HepG2 (cell line): ENCODE measurements at regions not wholly inside any gene's neighbourhood (a gene's known extent, or its start where the extent isn't known, plus 50 kb on each side); places are given as distances from the start of the nearest gene placed in this dataset.
A peak's percentile ranks its signal among the peaks of the same experiment; 100 is the strongest.

ENCODE experiments used
- ATAC-seq: fragments of 200-7000 bp; cut with Tn5 transposase; 3 replicates; pipeline ENCODE4 v1.9.1; 2020; ENCODE audit warnings: mild to moderate bottlenecking, moderate library complexity
- BruUV-seq: library from RNA; stranded (reverse); fragments of 400-500 nt; replicated peaks from 2 replicates; lab custom pipeline; 2021; lab: Mats Ljungman, UMichigan
- CTCF ChIA-PET: fragments of 300-600 bp; formaldehyde crosslinking; extraction: SDS; loops from one replicate; lab custom pipeline; 2021; ENCODE audit warnings: low total read pairs, inconsistent platforms, low intra/inter-chr PET ratio; lab: Yijun Ruan, JAX
- POLR2A ChIA-PET: fragments of 350-600 bp; sonication (Branson Sonifier 250); formaldehyde crosslinking; loops from one replicate; lab custom pipeline; 2020; ENCODE audit warnings: antibody characterized with exemption, inconsistent platforms; lab: Yijun Ruan, JAX
- DNase-seq: peaks from one replicate; pipeline ENCODE4 v3.0.0-alpha.2; 2015; ENCODE audit warnings: low spot score
- FAIRE-seq: peaks from 3 replicates; lab custom pipeline; 2011; peaks lifted over from hg19 to GRCh38; lab: Jason Lieb, UNC
- H2AFZ ChIP-seq: one replicate; pipeline ENCODE4 v1.6.1; 2011; ENCODE audit warnings: low read length, inconsistent platforms
- H3K27ac ChIP-seq: fragments of 300-600 bp; 3 replicates; pipeline ENCODE4 v1.8.0; 2011; ENCODE audit warnings: mixed run types, mild to moderate bottlenecking, mixed read lengths, low read length, inconsistent platforms; ENCODE audit not compliant: insufficient read depth; ENCODE audit errors: extremely low read length
- H3K27me3 ChIP-seq, 2 experiments: fragments of 200-600 bp in 1 of 2; 2 replicates in 1 of 2; 3 replicates in 1 of 2; pipeline versions ENCODE4 v1.6.0 to v1.8.0; 2011; ENCODE audit warnings: low read length in 2 of 2, mild to moderate bottlenecking in 2 of 2, moderate library complexity in 2 of 2, inconsistent platforms in 1 of 2; ENCODE audit not compliant: insufficient read depth in 2 of 2, control insufficient read depth in 1 of 2
- H3K36me3 ChIP-seq, 2 experiments: fragments of 200-600 bp in 1 of 2; replicated peaks in 1 of 2; 2 replicates in 1 of 2; 3 replicates in 1 of 2; pipeline versions ENCODE4 v1.5.1 to v1.8.0; 2011; ENCODE audit warnings: low read length in 2 of 2, inconsistent platforms in 1 of 2; ENCODE audit not compliant: insufficient read depth in 2 of 2, control insufficient read depth in 1 of 2
- H3K4me1 ChIP-seq: 2 replicates; pipeline ENCODE4 v1.5.1; 2012; ENCODE audit warnings: low read length, inconsistent platforms; ENCODE audit not compliant: insufficient read depth
- H3K4me2 ChIP-seq: 2 replicates; pipeline ENCODE4 v1.6.0; 2011; ENCODE audit warnings: low read depth, low read length, inconsistent platforms
- H3K4me3 ChIP-seq, 3 experiments: fragments of 200-600 bp in 1 of 3; sonication (generic), shearing (Covaris generic) in 1 of 3; replicated peaks in 1 of 3; 2 replicates each; pipeline ENCODE4 v1.5.1; 2011 to 2016; ENCODE audit warnings: low read length in 3 of 3, inconsistent platforms in 2 of 3, low read depth in 2 of 3, mild to moderate bottlenecking in 2 of 3, control low read depth in 1 of 3, mixed read lengths in 1 of 3; ENCODE audit not compliant: insufficient read depth in 1 of 3
- H3K79me2 ChIP-seq: one replicate; pipeline ENCODE4 v1.6.1; 2011; ENCODE audit warnings: low read length, inconsistent platforms; ENCODE audit not compliant: insufficient read depth
- H3K9ac ChIP-seq: 2 replicates; pipeline ENCODE4 v1.6.0; 2011; ENCODE audit warnings: mild to moderate bottlenecking, low read depth, low read length, inconsistent platforms; ENCODE audit not compliant: insufficient read depth
- H3K9me3 ChIP-seq: 2 replicates; pipeline ENCODE4 v1.5.1; 2012; ENCODE audit warnings: mild to moderate bottlenecking, low read length
- H4K20me1 ChIP-seq: 2 replicates; pipeline ENCODE4 v1.6.0; 2011; ENCODE audit warnings: inconsistent platforms, mild to moderate bottlenecking, low read length, moderate library complexity; ENCODE audit not compliant: insufficient read depth
- KMT2B ChIP-seq: IDR thresholded peaks from 2 replicates; pipeline ENCODE4 v1.6.1; 2016; ENCODE audit warnings: missing genetic modification reagents, missing compliant biosample characterization
- RBM22 ChIP-seq: fragments of 200-400 bp; formaldehyde crosslinking; optimal IDR thresholded peaks from 2 replicates; pipeline ENCODE3; 2017; ENCODE audit warnings: mild to moderate bottlenecking, low read length, moderate library complexity
- THAP11 ChIP-seq: IDR thresholded peaks from 2 replicates; pipeline ENCODE4 v1.6.1; 2016; ENCODE audit warnings: missing biosample characterization, missing genetic modification reagents
- ZMYM4 ChIP-seq: sonication (generic); formaldehyde crosslinking; IDR thresholded peaks from 2 replicates; pipeline ENCODE4 v1.8.1; 2023; ENCODE audit warnings: mild to moderate bottlenecking, missing genetic modification reagents
- ZNF10 ChIP-seq: sonication (generic); formaldehyde crosslinking; IDR thresholded peaks from 2 replicates; pipeline ENCODE4 v1.4.0; 2020; ENCODE audit warnings: mild to moderate bottlenecking, low read depth, missing genetic modification reagents, borderline replicate concordance
- ZNF678 ChIP-seq: sonication (generic); formaldehyde crosslinking; IDR thresholded peaks from 2 replicates; pipeline ENCODE4 v1.4.0; 2020; ENCODE audit warnings: mild to moderate bottlenecking, missing genetic modification reagents
- WGBS: methylation state at CpG from one replicate; pipeline ENCODE4 v1.1.6; 2017; ENCODE audit warnings: low lambda C conversion rate; 5-methylcytosine and 5-hydroxymethylcytosine counted together
- in situ Hi-C: cut with HindIII; loops from 2 replicates; pipeline ENCODE4 v1.10.0; 2017; ENCODE audit warnings: low pct_unique_long_range_greater_than_20kb; ENCODE audit not compliant: extremely low pct_ligation_motif_present
- intact Hi-C: fragments of 100-400 bp; cut with micrococcal nuclease; formaldehyde crosslinking; loops from one replicate; pipeline ENCODE4 v1.10.0; 2022; ENCODE audit not compliant: unreplicated experiment
- TF ChIP-seq, protein P1 (sequence below): sonication (generic); IDR thresholded peaks from 2 replicates; pipeline ENCODE4 v1.6.1; 2016; ENCODE audit warnings: low read depth, borderline replicate concordance
- TF ChIP-seq, protein P2 (sequence below): IDR thresholded peaks from 2 replicates; pipeline ENCODE4 v1.4.0; 2020; ENCODE audit warnings: mild to moderate bottlenecking, missing genetic modification reagents

DNA sequence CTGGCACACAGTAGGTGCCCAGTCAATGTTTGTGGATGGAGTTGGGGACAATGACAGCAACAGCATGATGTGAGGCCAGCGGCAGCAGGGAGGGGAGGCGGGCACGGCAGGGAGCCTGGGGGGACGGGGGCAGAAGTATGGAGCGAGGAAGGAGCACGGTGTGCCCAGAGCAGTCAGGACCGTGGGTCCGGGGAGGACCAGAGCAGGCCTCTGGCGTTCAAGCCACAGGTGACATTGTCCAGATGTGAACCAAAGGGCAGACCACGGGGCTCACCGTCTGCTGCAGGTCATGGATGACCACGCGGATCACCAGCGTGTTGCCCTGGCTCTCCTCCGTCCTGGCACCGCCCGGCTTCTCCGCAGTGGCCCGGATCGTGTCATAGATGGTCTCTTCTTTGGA, 105.5 kb downstream of the SHANK2 start:
- Histone ChIP-seq H4K20me1 (no peaks in the 10 kb centered on the region; the same call in 1 of the 2 replicates), H3K4me1 (peaks cover 10% of the 10 kb centered on the region), H3K4me2 (no peak overlapping the region), H3K27me3 (no peaks in the 10 kb centered on the region), H3K79me2 (peaks cover 7% of the 10 kb centered on the region), H3K4me3 (no peak overlapping the region), H3K9ac (no peak overlapping the region), H2AFZ (no peak overlapping the region), H3K9me3 (no peaks in the 10 kb centered on the region), H3K36me3 (peaks cover 16 to 53% of the 10 kb centered on the region in 2 experiments; a peak in 4 of 5 replicates), H3K27ac (no peak overlapping the region)
- FAIRE-seq (no peak), ATAC-seq (no peak), DNase-seq (no peak)
- 99% methylated on average over 20 of the region's 20 CpGs for WGBS
- CTCF ChIA-PET, result no interaction called here
- TF ChIP-seq THAP11 (CRISPR knock-in tag) (no peak), RBM22 (peak; percentile 35)
- no TSS peak for BruUV-seq
- in situ Hi-C loops, result no loop called here
- POLR2A ChIA-PET, result no interaction called here
- intact Hi-C loops, result no loop called here

DNA sequence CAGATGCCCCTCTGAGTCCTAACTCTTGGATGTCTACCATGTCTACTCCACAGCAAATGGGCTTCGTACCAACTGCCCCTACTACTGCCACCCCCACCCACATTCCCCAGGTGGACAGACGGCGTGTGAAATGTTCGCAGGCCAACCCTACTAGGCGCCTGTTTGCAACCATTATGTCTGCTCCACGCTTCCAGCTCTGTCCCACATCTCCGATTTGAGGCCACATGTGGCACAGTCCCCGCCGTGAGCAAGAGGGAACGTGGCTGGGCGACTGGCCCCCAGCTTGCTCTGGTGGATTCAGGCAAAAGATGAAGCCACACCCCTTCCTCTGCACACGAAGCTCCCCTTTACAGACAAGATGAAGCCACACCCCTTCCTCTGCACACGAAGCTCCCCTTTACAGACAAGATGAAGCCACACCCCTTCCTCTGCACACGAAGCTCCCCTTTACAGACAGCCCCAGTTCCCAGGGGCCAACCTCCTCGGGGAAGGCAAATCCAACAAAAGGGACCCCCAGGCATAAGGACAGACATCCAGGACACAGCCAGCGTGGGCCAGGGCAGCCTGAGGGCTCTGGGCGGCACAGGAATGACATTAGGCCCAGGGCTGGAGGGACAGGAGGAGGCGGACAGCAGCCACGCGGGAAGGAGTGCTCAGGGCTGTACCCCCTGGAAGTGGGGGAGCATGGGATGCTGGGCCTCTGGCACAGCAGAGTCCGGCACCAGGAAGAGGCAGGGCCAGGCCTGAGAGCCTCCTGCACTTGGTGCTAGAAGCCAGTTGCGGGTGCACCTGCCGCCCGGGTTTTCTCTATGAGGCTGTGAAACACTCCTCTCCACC, 106.2 kb downstream of the SHANK2 start:
- Histone ChIP-seq H4K20me1 (no peaks in the 10 kb centered on the region; the same call in 1 of the 2 replicates), H3K9ac (no peak overlapping the region), H3K9me3 (no peaks in the 10 kb centered on the region), H3K27me3 (no peaks in the 10 kb centered on the region), H3K4me3 (no peak overlapping the region), H3K79me2 (peaks cover 4% of the 10 kb centered on the region), H3K36me3 (peaks cover 15 to 53% of the 10 kb centered on the region in 2 experiments; a peak in 4 of 5 replicates), H3K4me2 (no peak overlapping the region), H3K27ac (no peak overlapping the region), H3K4me1 (peaks cover 3% of the 10 kb centered on the region; the same call in 1 of the 2 replicates), H2AFZ (no peak overlapping the region)
- ChIA-PET CTCF (no interaction called here), POLR2A (no interaction called here)
- TF ChIP-seq, protein P1, sequence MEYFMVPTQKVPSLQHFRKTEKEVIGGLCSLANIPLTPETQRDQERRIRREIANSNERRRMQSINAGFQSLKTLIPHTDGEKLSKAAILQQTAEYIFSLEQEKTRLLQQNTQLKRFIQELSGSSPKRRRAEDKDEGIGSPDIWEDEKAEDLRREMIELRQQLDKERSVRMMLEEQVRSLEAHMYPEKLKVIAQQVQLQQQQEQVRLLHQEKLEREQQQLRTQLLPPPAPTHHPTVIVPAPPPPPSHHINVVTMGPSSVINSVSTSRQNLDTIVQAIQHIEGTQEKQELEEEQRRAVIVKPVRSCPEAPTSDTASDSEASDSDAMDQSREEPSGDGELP, result no peak
- TF ChIP-seq ZMYM4 (no peak), ZNF678 (CRISPR knock-in tag) (no peak), ZNF10 (CRISPR knock-in tag) (no peak), KMT2B (CRISPR knock-in tag) (no peak)
- TF ChIP-seq, protein P2, sequence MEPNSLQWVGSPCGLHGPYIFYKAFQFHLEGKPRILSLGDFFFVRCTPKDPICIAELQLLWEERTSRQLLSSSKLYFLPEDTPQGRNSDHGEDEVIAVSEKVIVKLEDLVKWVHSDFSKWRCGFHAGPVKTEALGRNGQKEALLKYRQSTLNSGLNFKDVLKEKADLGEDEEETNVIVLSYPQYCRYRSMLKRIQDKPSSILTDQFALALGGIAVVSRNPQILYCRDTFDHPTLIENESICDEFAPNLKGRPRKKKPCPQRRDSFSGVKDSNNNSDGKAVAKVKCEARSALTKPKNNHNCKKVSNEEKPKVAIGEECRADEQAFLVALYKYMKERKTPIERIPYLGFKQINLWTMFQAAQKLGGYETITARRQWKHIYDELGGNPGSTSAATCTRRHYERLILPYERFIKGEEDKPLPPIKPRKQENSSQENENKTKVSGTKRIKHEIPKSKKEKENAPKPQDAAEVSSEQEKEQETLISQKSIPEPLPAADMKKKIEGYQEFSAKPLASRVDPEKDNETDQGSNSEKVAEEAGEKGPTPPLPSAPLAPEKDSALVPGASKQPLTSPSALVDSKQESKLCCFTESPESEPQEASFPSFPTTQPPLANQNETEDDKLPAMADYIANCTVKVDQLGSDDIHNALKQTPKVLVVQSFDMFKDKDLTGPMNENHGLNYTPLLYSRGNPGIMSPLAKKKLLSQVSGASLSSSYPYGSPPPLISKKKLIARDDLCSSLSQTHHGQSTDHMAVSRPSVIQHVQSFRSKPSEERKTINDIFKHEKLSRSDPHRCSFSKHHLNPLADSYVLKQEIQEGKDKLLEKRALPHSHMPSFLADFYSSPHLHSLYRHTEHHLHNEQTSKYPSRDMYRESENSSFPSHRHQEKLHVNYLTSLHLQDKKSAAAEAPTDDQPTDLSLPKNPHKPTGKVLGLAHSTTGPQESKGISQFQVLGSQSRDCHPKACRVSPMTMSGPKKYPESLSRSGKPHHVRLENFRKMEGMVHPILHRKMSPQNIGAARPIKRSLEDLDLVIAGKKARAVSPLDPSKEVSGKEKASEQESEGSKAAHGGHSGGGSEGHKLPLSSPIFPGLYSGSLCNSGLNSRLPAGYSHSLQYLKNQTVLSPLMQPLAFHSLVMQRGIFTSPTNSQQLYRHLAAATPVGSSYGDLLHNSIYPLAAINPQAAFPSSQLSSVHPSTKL (CRISPR knock-in tag), result no peak
- intact Hi-C loops, result no loop called here
- 92% methylated on average over 19 of the region's 24 CpGs for WGBS
- no peak for DNase-seq
- BruUV-seq, result no TSS peak
- no peak for FAIRE-seq
- no peak; the same call in 2 of the 3 replicates for ATAC-seq
- in situ Hi-C loops, result no loop called here
